Embryonic facial prominence (tissue), 1 donor: ENCODE measurements at regions not wholly inside any gene's neighbourhood (a gene's known extent, or its start where the extent isn't known, plus 50 kb on each side); places are given as distances from the start of the nearest gene placed in this dataset.

ENCODE experiments used
- DNase-seq: peaks from one replicate; pipeline ENCODE4 v3.0.0-alpha.2; 2016; ENCODE audit errors: extremely low spot score

DNA sequence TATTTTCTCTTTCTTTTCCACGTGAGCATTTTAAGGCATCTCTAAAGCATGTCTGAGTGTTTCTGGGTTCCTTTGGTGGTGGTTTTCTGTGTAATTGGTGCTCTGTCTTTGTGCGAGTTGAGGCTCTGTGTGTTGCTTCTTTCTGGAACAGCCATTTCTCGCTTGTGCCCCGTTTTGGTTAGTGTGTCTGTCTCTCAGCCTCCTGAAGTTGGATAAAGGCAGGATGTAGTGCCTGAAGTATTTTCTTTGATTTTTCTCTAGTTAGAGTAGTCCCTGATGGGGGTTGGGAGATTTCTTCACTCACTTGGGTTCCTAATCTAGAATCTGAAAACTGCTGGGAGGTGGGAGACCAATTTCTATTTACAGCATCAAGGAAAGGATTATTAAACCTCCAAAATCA is 129.7 kb upstream of the TMEM161B start:
- DNase-seq: no peak

DNA sequence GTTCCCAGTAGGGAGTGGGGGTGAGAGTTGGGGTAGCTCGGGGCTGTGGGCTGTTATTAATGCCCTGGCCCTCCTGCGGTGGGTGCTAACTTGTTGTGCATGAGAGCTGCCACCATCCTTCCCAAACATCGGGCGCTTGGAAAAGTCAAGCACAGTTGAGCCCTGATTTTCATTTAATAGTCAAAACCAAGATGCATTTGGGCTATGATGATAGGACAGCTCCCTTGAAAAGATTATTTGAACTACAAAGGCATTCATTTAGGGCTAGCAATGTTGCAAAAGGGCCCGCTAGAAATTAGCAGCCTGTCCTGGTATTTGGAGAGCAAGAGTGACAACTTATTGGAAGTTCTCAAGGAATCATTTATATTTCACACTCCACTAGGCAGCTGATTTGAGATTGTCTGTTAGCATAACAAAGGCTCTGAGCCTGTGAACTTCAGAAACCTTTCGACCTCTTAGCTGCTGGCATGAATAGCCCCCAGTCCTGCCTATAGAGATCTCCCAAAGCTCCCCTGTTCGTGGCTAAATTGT is 128.2 kb upstream of the TMEM161B start:
- DNase-seq: no peak

- no peak for DNase-seq
These were observed 127.4 kb upstream of the TMEM161B start for GRCh38 chr5:88396000-88396535.

DNA sequence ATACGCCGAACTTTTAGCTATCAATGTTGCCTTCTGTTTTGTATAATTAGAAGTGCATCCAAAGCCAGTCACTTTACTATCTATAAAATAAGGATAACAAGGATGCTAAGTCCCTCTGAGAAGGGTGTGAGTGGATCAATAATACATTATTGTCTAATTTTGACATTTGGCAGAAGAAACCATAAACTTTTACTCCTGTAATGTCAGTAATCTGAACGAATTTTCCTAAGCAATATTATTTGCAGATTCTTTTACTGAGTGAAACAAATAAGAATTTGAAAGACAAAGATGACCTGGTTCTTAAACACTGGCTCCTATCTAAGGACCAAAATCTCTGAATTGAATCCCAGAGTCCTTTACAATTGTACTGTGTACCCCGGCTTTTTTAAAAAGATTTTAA is 126.6 kb upstream of the TMEM161B start:
- DNase-seq: no peak

GRCh38 chr5:88394536-88395175 is 126.0 kb upstream of the TMEM161B start:
- no peak for DNase-seq

- DNase-seq: no peak
These were observed 125.3 kb upstream of the TMEM161B start for GRCh38 chr5:88393716-88394535.

GRCh38 chr5:88393042-88393441 is 124.4 kb upstream of the TMEM161B start:
- DNase-seq: no peak

- no peak for DNase-seq
These were observed 123.3 kb upstream of the TMEM161B start for GRCh38 chr5:88391991-88392390.

GRCh38 chr5:88391116-88391515 is 122.5 kb upstream of the TMEM161B start:
- DNase-seq: no peak

GRCh38 chr5:88390481-88390880 is 121.8 kb upstream of the TMEM161B start:
- DNase-seq: no peak

- DNase-seq: no peak
These were observed 121.4 kb upstream of the TMEM161B start for GRCh38 chr5:88390096-88390441.

- no peak for DNase-seq
These were observed 120.9 kb upstream of the TMEM161B start for GRCh38 chr5:88389338-88390095.

- DNase-seq: no peak
These were observed 120.1 kb upstream of the TMEM161B start for GRCh38 chr5:88388476-88389337.

- no peak for DNase-seq
These were observed 116.2 kb upstream of the TMEM161B start for GRCh38 chr5:88384886-88385285.

GRCh38 chr5:88380332-88380731 is 111.7 kb upstream of the TMEM161B start:
- no peak for DNase-seq

DNA sequence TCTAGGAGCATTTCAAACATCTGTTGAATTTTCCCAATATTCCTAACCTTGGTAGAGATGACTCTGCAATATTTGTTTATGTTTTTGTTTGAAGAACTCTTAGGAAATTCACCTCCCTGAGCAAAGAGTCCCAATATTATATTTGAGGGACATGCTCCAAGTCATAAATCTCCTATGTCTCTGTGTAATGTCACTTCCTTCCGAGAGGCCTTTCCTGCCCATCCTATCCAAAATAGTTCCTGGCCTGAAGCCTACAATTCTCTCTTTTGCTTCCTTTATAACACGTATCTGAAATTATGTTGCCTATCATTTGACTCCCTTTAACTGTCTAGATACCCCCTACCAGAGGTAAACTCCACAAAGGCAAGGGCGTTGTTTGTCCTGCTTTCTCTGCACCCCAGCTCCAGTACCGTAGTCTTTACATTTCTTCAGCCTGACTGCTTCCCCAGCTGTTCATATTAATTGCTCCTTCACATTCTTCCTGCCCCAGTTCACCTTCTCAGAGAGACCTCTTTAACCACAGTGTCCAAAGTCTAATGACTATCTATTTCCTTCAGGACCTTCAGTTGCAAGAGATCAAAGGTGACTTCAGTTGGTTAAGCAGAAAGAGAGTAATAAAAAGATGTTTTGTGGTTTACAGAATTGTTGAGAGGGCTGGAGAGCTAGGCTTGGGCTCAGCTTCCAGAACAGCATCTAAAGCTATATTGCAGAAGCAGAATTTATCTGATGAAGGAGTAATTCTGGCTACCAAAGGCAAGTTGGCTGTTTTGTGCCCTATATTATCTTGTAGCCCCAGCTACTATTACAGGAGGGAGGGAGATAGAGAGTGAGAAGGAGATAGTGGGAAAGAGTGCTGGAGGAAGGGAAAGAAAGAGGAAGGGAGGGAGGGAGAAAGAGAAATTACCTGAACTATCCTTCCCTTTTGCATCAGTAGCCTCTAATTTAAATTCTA is 109.3 kb upstream of the TMEM161B start:
- DNase-seq: no peak

DNA sequence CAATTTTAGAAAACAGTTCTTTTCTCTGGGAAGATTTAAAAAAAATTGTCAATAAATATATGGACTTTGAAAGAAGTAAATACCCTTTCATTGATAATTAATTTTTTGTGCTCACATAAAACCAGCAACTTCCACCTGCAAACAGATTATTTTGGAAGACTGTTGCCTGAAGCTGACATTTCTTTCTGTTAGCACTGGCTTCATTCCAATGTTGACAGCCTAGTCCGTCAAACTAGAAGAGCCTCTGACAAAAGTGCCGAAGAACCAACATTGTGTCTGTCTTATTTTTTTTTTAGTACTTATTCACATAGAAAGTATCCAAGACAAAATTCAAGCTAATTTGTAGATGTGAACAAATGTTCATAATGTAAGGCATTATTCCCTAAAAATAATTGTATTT is 108.6 kb upstream of the TMEM161B start:
- DNase-seq: no peak

DNA sequence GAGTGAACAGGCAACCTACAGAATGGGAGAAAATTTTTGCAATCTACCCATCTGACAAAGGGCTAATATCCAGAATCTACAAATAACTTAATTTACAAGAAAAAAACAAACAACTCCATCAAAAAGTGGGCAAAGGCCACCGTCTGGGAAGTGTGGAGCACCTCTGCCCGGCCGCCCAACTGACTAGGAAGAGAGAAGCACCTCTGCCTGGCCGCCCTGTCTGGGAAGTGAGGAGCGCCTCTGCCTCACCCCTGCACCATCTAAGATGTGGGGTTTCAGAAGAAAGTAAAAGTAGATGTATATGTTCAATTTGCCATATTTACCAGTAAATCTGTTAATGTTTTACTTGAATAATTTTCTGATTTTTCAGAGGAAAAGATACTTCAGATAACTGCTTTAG is 108.1 kb upstream of the TMEM161B start:
- DNase-seq: no peak

DNA sequence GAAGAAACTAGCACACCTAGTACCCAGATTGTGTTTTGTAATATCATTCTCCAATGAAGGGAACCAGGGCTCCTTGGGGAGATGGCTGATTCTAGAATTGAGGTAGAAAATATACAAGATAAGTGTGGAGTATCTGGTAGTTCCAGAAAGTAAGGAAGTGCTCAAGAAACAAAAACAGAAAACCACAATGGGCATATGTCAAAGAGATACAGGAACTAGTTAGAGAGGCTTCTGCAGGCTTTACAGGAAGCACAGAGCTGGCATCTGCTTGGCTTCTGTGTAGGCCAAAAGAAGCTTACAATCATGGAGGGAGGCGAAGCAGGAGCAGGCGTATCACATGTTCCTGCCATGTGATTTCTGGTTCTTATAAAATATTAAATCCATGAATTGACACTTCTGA is 105.7 kb upstream of the TMEM161B start:
- no peak for DNase-seq

DNA sequence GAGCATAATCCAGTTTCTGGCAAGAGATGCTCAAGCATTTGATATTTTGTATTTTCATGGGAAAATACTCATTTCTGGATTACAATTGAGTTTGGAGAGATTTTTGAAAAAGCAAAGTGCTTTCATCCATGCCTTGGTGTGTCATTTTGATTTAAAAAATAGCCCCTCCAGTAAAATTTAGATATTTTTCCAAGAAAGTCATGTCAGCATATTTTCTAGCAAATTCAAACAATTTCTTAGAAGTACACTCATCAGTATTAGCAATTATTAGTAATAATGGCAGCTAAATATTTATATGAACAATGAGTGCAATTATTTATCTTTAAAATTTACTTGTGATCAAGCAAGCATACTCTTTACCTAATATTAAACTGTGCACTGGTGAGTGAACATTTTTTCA is 102.2 kb upstream of the TMEM161B start:
- no peak for DNase-seq
